Activated T-cell treated with anti-CD3 and anti-CD28 coated beads, Interleukin-2, amount 50 U/mL, for 4 hours (primary cell): ENCODE measurements at regions not wholly inside any gene's neighbourhood (a gene's known extent, or its start where the extent isn't known, plus 50 kb on each side); places are given as distances from the start of the nearest gene placed in this dataset.
A peak's percentile ranks its signal among the peaks of the same experiment; 100 is the strongest.
"Not testable (repeated sequence)": the region's sequence is repeated elsewhere in the genome, so short reads cannot be mapped to it uniquely, and the experiment has no call there.

Experiments
- ATAC-seq, 2 donors: fragments of 200-7000 bp; cut with Tn5 transposase; one replicate each; pipeline ENCODE4 v1.10.0; 2021
- DNase-seq: peaks from one replicate; pipeline ENCODE4 v3.0.0-alpha.2; 2020
- H3K27me3 Mint-ChIP-seq: one replicate; pipeline ENCODE4 v1.8.0; 2021; ENCODE audit warnings: low read depth, mixed read lengths
- H3K36me3 Mint-ChIP-seq: one replicate; pipeline ENCODE4 v1.8.0; 2022; ENCODE audit warnings: mixed read lengths; ENCODE audit not compliant: insufficient read depth
- H3K4me1 Mint-ChIP-seq: one replicate; pipeline ENCODE4 v1.8.0; 2021; ENCODE audit warnings: low read depth, mixed read lengths
- H3K4me3 Mint-ChIP-seq: one replicate; pipeline ENCODE4 v1.8.0; 2021; ENCODE audit warnings: mild to moderate bottlenecking, moderate library complexity, mixed read lengths
- H3K9me3 Mint-ChIP-seq: one replicate; pipeline ENCODE4 v1.8.0; 2021; ENCODE audit warnings: mixed read lengths

- H3K4me3 Mint-ChIP-seq: not testable (repeated sequence)
- H3K36me3 Mint-ChIP-seq: peaks cover 34% of the 10 kb centered on the region
Observed at GRCh38 chr7:128596336-128597128, 75.6 kb upstream of the GARIN1A start.

GRCh38 chr7:128598946-128599345 lies 73.1 kb upstream of the GARIN1A start:
- H3K4me3 Mint-ChIP-seq, DNase-seq, ATAC-seq, H3K27me3 Mint-ChIP-seq, H3K9me3 Mint-ChIP-seq: not testable (repeated sequence)
- Mint-ChIP-seq H3K36me3 (peaks cover 29% of the 10 kb centered on the region), H3K4me1 (peaks cover 11% of the 10 kb centered on the region)

More at GRCh38 chr7:128596336-128597128, 75.6 kb upstream of the GARIN1A start:
- H3K9me3 Mint-ChIP-seq, ATAC-seq, H3K27me3 Mint-ChIP-seq, DNase-seq: not testable (repeated sequence)
- H3K4me1 Mint-ChIP-seq: peaks cover 11% of the 10 kb centered on the region

GRCh38 chr7:128608678-128609421 lies 63.2 kb upstream of the GARIN1A start:
- peak; percentile 95 to 96 for ATAC-seq
- not testable (repeated sequence) for H3K27me3 Mint-ChIP-seq, H3K9me3 Mint-ChIP-seq, H3K4me1 Mint-ChIP-seq
- Mint-ChIP-seq H3K36me3 (peaks cover 10% of the 10 kb centered on the region), H3K4me3 (peak overlapping the region; percentile 79)
- peak; percentile 11 for DNase-seq

GRCh38 chr7:128613366-128613765 lies 58.7 kb upstream of the GARIN1A start:
- H3K36me3 Mint-ChIP-seq: peaks cover 12% of the 10 kb centered on the region
- not testable (repeated sequence) for H3K27me3 Mint-ChIP-seq, H3K9me3 Mint-ChIP-seq, DNase-seq, H3K4me1 Mint-ChIP-seq, H3K4me3 Mint-ChIP-seq, ATAC-seq

- H3K4me3 Mint-ChIP-seq, H3K36me3 Mint-ChIP-seq, ATAC-seq, H3K9me3 Mint-ChIP-seq, H3K27me3 Mint-ChIP-seq, H3K4me1 Mint-ChIP-seq, DNase-seq: not testable (repeated sequence)
Observed at GRCh38 chr7:128614812-128615211, 57.3 kb upstream of the GARIN1A start.

GRCh38 chr7:128616799-128617198 lies 55.3 kb upstream of the GARIN1A start:
- peaks cover 12% of the 10 kb centered on the region for H3K36me3 Mint-ChIP-seq
- not testable (repeated sequence) for ATAC-seq, H3K9me3 Mint-ChIP-seq, H3K27me3 Mint-ChIP-seq, H3K4me1 Mint-ChIP-seq, H3K4me3 Mint-ChIP-seq, DNase-seq
